Osteoblast (primary cell): ENCODE measurements at regions not wholly inside any gene's neighbourhood (a gene's known extent, or its start where the extent isn't known, plus 50 kb on each side); places are given as distances from the start of the nearest gene placed in this dataset.

Experiments
- DNase-seq: peaks from one replicate; pipeline ENCODE4 v3.0.0; 2011; ENCODE audit warnings: low spot score, mixed read lengths; ENCODE audit not compliant: insufficient read length; ENCODE audit errors: missing footprints
- H2AFZ ChIP-seq: 2 replicates; pipeline ENCODE4 v1.6.0; 2011; ENCODE audit warnings: mild to moderate bottlenecking, low read length
- H3K27ac ChIP-seq: 2 replicates; pipeline ENCODE4 v1.5.1; 2011; ENCODE audit warnings: mild to moderate bottlenecking, low read depth, low read length, moderate library complexity
- H3K27me3 ChIP-seq: 2 replicates; pipeline ENCODE4 v1.6.0; 2012; ENCODE audit warnings: mild to moderate bottlenecking, control low read depth, inconsistent platforms, low read length, moderate library complexity; ENCODE audit not compliant: insufficient read depth
- H3K36me3 ChIP-seq: 2 replicates; pipeline ENCODE4 v1.5.1; 2011; ENCODE audit warnings: mild to moderate bottlenecking, low read length, control low read depth, moderate library complexity; ENCODE audit not compliant: insufficient read depth
- H3K4me1 ChIP-seq: 2 replicates; pipeline ENCODE4 v1.5.1; 2011; ENCODE audit warnings: mild to moderate bottlenecking, low read length, control low read depth, moderate library complexity; ENCODE audit not compliant: insufficient read depth
- H3K4me2 ChIP-seq: 2 replicates; pipeline ENCODE4 v1.6.0; 2011; ENCODE audit warnings: mild to moderate bottlenecking, low read length; ENCODE audit not compliant: insufficient read depth
- H3K4me3 ChIP-seq: fragments of 200-600 bp; sonication (generic); 3 replicates; pipeline ENCODE4 v1.5.1; 2012; ENCODE audit warnings: mild to moderate bottlenecking, low read length, inconsistent platforms; ENCODE audit not compliant: insufficient read depth
- H3K79me2 ChIP-seq: 2 replicates; pipeline ENCODE4 v1.6.0; 2012; ENCODE audit warnings: mild to moderate bottlenecking, low read length, control low read depth, inconsistent platforms; ENCODE audit not compliant: insufficient read depth
- H3K9me3 ChIP-seq: 2 replicates; pipeline ENCODE4 v1.5.1; 2011; ENCODE audit warnings: low read depth, low read length, control low read depth
- H4K20me1 ChIP-seq: 2 replicates; pipeline ENCODE4 v1.6.0; 2012; ENCODE audit warnings: mild to moderate bottlenecking, low read length, control low read depth; ENCODE audit not compliant: insufficient read depth
- TF ChIP-seq, protein P1 (sequence below): IDR thresholded peaks from 2 replicates; pipeline ENCODE4 v1.5.1; 2011; ENCODE audit warnings: mild to moderate bottlenecking, low read depth, low read length, moderate library complexity; ENCODE audit errors: extremely low read depth

DNA sequence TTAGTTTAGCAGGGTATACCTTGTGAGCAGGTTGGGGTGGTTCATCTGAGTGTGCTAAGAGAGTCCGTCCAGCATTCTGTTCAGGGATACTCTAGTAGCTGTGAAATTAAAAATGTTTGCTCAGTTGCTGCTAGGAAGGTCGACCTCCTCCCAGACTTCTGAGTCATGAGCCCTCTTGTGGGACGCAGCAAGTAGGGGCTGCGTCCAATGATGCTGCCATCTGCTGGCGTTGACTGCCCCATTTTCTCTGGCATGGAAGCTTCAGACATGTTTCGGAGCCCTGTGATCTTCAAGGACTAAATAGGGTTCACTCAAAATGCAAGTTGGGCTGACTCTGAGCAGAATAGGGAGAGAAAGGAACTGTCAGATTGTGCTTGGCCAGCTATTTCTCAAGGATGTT lies 201.0 kb upstream of the ARSJ start:
- no peaks in the 10 kb centered on the region for H4K20me1 ChIP-seq
- H3K27ac ChIP-seq: no peak overlapping the region
- H3K4me1 ChIP-seq: peaks cover 5% of the 10 kb centered on the region
- peak; percentile 80 for DNase-seq
- no peaks in the 10 kb centered on the region for H3K79me2 ChIP-seq
- H3K9me3 ChIP-seq: no peaks in the 10 kb centered on the region
- H3K4me3 ChIP-seq: no peak overlapping the region
- H3K36me3 ChIP-seq: no peaks in the 10 kb centered on the region
- peak overlapping the region; percentile 23 for H3K4me2 ChIP-seq
- no peaks in the 10 kb centered on the region for H3K27me3 ChIP-seq
- H2AFZ ChIP-seq: peak overlapping the region; percentile 54
- TF ChIP-seq, protein P1, sequence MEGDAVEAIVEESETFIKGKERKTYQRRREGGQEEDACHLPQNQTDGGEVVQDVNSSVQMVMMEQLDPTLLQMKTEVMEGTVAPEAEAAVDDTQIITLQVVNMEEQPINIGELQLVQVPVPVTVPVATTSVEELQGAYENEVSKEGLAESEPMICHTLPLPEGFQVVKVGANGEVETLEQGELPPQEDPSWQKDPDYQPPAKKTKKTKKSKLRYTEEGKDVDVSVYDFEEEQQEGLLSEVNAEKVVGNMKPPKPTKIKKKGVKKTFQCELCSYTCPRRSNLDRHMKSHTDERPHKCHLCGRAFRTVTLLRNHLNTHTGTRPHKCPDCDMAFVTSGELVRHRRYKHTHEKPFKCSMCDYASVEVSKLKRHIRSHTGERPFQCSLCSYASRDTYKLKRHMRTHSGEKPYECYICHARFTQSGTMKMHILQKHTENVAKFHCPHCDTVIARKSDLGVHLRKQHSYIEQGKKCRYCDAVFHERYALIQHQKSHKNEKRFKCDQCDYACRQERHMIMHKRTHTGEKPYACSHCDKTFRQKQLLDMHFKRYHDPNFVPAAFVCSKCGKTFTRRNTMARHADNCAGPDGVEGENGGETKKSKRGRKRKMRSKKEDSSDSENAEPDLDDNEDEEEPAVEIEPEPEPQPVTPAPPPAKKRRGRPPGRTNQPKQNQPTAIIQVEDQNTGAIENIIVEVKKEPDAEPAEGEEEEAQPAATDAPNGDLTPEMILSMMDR: peak; percentile 75

DNA sequence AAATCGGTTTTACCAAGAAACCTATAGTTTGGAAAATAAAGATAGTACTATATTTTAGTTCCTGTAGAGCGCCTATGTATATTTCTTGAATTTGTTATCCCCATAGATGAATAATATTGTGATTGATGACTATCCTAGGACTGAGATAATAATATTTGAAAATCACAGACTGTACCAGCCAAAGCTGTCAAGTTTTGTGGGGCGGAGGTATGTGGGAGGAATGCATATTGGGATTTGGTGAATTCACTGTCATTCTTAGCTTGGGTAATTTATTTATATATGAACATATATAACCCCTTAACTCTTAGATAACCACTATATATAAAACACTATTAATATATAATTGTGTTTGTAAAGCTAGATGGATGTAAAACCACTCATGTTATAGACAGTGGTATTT lies 205.5 kb upstream of the ARSJ start:
- no peaks in the 10 kb centered on the region for H3K9me3 ChIP-seq
- no peak for DNase-seq
- no peaks in the 10 kb centered on the region for H3K36me3 ChIP-seq
- no peak overlapping the region for H3K4me3 ChIP-seq
- H3K27me3 ChIP-seq: no peaks in the 10 kb centered on the region
- H3K4me1 ChIP-seq: peaks cover 5% of the 10 kb centered on the region
- H4K20me1 ChIP-seq: no peaks in the 10 kb centered on the region
- H3K27ac ChIP-seq: no peak overlapping the region
- no peaks in the 10 kb centered on the region for H3K79me2 ChIP-seq
- TF ChIP-seq, protein P1: no peak
- H2AFZ ChIP-seq: no peak overlapping the region
- no peak overlapping the region for H3K4me2 ChIP-seq

DNA sequence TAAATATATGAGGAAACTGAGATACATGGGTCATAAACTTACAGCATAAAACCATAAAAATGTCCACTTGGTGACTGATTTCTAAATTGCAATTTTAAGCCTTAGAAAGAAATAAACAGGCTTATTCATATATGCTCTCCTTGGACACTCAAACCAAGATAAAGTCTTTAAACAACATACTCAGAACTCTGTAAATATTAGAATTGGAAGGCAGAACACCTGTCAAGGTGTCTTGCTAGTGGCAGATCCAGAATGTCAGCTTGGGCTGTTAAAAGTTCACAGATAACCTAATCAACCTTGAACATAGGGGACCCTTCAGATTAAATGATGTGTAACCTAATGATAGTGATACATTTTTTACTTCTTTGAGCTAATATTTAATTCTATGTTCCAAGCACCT lies 208.1 kb upstream of the ARSJ start:
- Histone ChIP-seq H3K4me3 (no peak overlapping the region), H2AFZ (no peak overlapping the region), H3K27me3 (no peaks in the 10 kb centered on the region), H3K4me2 (no peak overlapping the region), H3K36me3 (no peaks in the 10 kb centered on the region), H3K4me1 (no peaks in the 10 kb centered on the region), H3K79me2 (no peaks in the 10 kb centered on the region), H3K27ac (no peak overlapping the region), H4K20me1 (no peaks in the 10 kb centered on the region), H3K9me3 (no peaks in the 10 kb centered on the region)
- no peak for DNase-seq
- TF ChIP-seq, protein P1: no peak

DNA sequence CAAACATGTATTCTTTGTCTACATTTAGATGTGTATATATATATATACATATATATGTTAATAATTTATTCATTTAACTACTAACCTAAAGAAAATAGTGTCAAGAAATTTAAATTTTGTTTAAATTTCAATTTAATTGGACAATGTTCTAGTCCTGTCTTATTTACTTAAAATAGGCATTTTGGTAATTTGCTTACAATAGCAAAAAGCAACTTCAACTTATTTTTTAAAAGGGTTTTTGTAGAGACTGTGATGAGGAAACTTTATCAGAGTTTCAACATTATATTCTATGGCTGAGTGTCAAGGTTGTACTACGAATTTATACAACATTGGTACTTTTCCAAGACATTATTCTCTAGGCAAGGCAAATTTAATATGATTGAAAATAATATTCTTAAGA lies 212.0 kb upstream of the ARSJ start:
- no peaks in the 10 kb centered on the region for H4K20me1 ChIP-seq
- TF ChIP-seq, protein P1: no peak
- H3K27me3 ChIP-seq: no peaks in the 10 kb centered on the region
- no peaks in the 10 kb centered on the region for H3K4me1 ChIP-seq
- H3K79me2 ChIP-seq: no peaks in the 10 kb centered on the region
- no peaks in the 10 kb centered on the region for H3K36me3 ChIP-seq
- no peak overlapping the region for H3K4me3 ChIP-seq
- H3K9me3 ChIP-seq: no peaks in the 10 kb centered on the region
- no peak overlapping the region for H2AFZ ChIP-seq
- no peak overlapping the region for H3K4me2 ChIP-seq
- H3K27ac ChIP-seq: no peak overlapping the region
- no peak for DNase-seq
